ENCODE measurements at regions not wholly inside any gene's neighbourhood (a gene's known extent, or its start where the extent isn't known, plus 50 kb on each side); places are given as distances from the start of the nearest gene placed in this dataset.

DNA sequence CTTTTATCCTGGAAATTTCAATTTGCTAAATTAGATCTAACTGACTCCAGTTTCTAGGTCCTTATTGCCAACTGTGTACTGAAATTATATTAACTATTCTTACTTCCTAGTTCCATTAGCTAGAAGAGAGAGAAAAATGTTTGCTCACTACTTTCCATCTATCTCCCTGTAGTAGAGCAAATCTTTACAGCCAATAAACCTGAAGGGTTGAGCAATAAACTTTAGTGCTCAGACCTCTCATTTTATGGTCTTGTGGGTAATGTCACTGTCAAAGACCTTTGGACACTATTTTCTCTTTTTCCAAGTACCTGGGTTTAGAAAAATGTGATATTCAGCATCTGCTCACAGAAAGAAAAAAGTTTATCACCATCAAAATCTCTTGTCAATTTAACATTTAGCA lies 237.5 kb upstream of the GEMIN8 start:
- TF ChIP-seq ZBTB33 (IDR thresholded peaks at IDR 0.05; ENCODE audit: borderline replicate concordance, low read depth) (no peak), USF2 (IDR thresholded peaks at IDR 0.05; ENCODE audit: borderline replicate concordance, low read depth, low read length) (no peak), SIN3A (IDR thresholded peaks at IDR 0.05; ENCODE audit: borderline replicate concordance, low read depth, low read length) (no peak), SMC3 (IDR thresholded peaks at IDR 0.05; ENCODE audit: low read depth, low read length) (no peak), NFIC (IDR thresholded peaks at IDR 0.05; ENCODE audit: borderline replicate concordance) (no peak)
- TF ChIP-seq, protein P1, sequence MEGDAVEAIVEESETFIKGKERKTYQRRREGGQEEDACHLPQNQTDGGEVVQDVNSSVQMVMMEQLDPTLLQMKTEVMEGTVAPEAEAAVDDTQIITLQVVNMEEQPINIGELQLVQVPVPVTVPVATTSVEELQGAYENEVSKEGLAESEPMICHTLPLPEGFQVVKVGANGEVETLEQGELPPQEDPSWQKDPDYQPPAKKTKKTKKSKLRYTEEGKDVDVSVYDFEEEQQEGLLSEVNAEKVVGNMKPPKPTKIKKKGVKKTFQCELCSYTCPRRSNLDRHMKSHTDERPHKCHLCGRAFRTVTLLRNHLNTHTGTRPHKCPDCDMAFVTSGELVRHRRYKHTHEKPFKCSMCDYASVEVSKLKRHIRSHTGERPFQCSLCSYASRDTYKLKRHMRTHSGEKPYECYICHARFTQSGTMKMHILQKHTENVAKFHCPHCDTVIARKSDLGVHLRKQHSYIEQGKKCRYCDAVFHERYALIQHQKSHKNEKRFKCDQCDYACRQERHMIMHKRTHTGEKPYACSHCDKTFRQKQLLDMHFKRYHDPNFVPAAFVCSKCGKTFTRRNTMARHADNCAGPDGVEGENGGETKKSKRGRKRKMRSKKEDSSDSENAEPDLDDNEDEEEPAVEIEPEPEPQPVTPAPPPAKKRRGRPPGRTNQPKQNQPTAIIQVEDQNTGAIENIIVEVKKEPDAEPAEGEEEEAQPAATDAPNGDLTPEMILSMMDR (IDR thresholded peaks at IDR 0.05) = no peak

Data from SK-N-SH (cell line).